ENCODE measurements at regions not wholly inside any gene's neighbourhood (a gene's known extent, or its start where the extent isn't known, plus 50 kb on each side); places are given as distances from the start of the nearest gene placed in this dataset.
"Not testable (repeated sequence)": the region's sequence is repeated elsewhere in the genome, so short reads cannot be mapped to it uniquely, and the experiment has no call there.

- not testable (repeated sequence) for H3K27ac Mint-ChIP-seq; H3K36me3 Mint-ChIP-seq; ATAC-seq (replicated peaks); H3K4me1 Mint-ChIP-seq; H3K9me3 Mint-ChIP-seq; H3K4me3 Mint-ChIP-seq; DNase-seq; H3K27me3 Mint-ChIP-seq
Observed at GRCh38 chr13:62711948-62712347, 1296.3 kb upstream of the PCDH20 start.

- peaks cover 0 to 3% of the 10 kb centered on the region in 2 donors for H3K9me3 Mint-ChIP-seq
- H3K36me3 Mint-ChIP-seq = no peaks in the 10 kb centered on the region
- no peak overlapping the region for H3K27ac Mint-ChIP-seq
- no peak for ATAC-seq (replicated peaks)
- H3K27me3 Mint-ChIP-seq = no peaks in the 10 kb centered on the region
- H3K4me3 Mint-ChIP-seq = no peak overlapping the region
- DNase-seq = no peak
- H3K4me1 Mint-ChIP-seq = no peaks in the 10 kb centered on the region
Observed at GRCh38 chr13:62710787-62711186, 1295.1 kb upstream of the PCDH20 start.

- ATAC-seq (replicated peaks) = no peak
Observed at GRCh38 chr13:62706048-62706447, 1290.4 kb upstream of the PCDH20 start.

GRCh38 chr13:62704875-62705274 is 1289.2 kb upstream of the PCDH20 start:
- Mint-ChIP-seq H3K4me3 (no peak overlapping the region), H3K9me3 (no peaks in the 10 kb centered on the region), H3K4me1 (no peaks in the 10 kb centered on the region), H3K36me3 (no peaks in the 10 kb centered on the region), H3K27ac (no peak overlapping the region), H3K27me3 (no peaks in the 10 kb centered on the region)
- DNase-seq (no peak), ATAC-seq (replicated peaks) (no peak)

More at GRCh38 chr13:62706048-62706447, 1290.4 kb upstream of the PCDH20 start:
- Mint-ChIP-seq H3K4me3 (no peak overlapping the region), H3K27me3 (no peaks in the 10 kb centered on the region), H3K9me3 (no peaks in the 10 kb centered on the region), H3K27ac (no peak overlapping the region), H3K4me1 (no peaks in the 10 kb centered on the region), H3K36me3 (no peaks in the 10 kb centered on the region)
- no peak for DNase-seq

GRCh38 chr13:62702502-62702901 is 1286.9 kb upstream of the PCDH20 start:
- DNase-seq = no peak
- Mint-ChIP-seq H3K4me3 (no peak overlapping the region), H3K27me3 (no peaks in the 10 kb centered on the region), H3K27ac (no peak overlapping the region), H3K4me1 (no peaks in the 10 kb centered on the region), H3K36me3 (no peaks in the 10 kb centered on the region), H3K9me3 (no peaks in the 10 kb centered on the region)
- ATAC-seq (replicated peaks) = no peak

- Mint-ChIP-seq H3K4me3 (no peak overlapping the region), H3K36me3 (no peaks in the 10 kb centered on the region), H3K9me3 (peaks cover 0 to 2% of the 10 kb centered on the region in 2 donors), H3K27me3 (no peaks in the 10 kb centered on the region), H3K27ac (no peak overlapping the region), H3K4me1 (no peaks in the 10 kb centered on the region)
- ATAC-seq (replicated peaks) (no peak), DNase-seq (no peak)
Observed at GRCh38 chr13:62697701-62698100, 1282.1 kb upstream of the PCDH20 start.

- Mint-ChIP-seq H3K4me3 (no peak overlapping the region), H3K27me3 (no peaks in the 10 kb centered on the region), H3K9me3 (peaks cover 0 to 2% of the 10 kb centered on the region in 2 donors), H3K27ac (no peak overlapping the region), H3K4me1 (no peaks in the 10 kb centered on the region), H3K36me3 (no peaks in the 10 kb centered on the region)
- DNase-seq = no peak
- ATAC-seq (replicated peaks) = no peak
Observed at GRCh38 chr13:62696490-62696889, 1280.8 kb upstream of the PCDH20 start.

- peaks cover 0 to 1% of the 10 kb centered on the region in 2 donors for H3K9me3 Mint-ChIP-seq
- ATAC-seq (replicated peaks) (no peak), DNase-seq (no peak)
Observed at GRCh38 chr13:62687732-62688131, 1272.1 kb upstream of the PCDH20 start.

GRCh38 chr13:62684359-62684758 is 1268.7 kb upstream of the PCDH20 start:
- H3K27me3 Mint-ChIP-seq = no peaks in the 10 kb centered on the region
- H3K9me3 Mint-ChIP-seq = peaks cover 0 to 3% of the 10 kb centered on the region in 2 donors
- DNase-seq (no peak), ATAC-seq (replicated peaks) (no peak)
- H3K36me3 Mint-ChIP-seq = no peaks in the 10 kb centered on the region
- no peaks in the 10 kb centered on the region for H3K4me1 Mint-ChIP-seq
- H3K27ac Mint-ChIP-seq = no peak overlapping the region
- no peak overlapping the region for H3K4me3 Mint-ChIP-seq

More at GRCh38 chr13:62687732-62688131, 1272.1 kb upstream of the PCDH20 start:
- Mint-ChIP-seq H3K27me3 (no peaks in the 10 kb centered on the region), H3K4me3 (no peak overlapping the region), H3K36me3 (no peaks in the 10 kb centered on the region), H3K27ac (no peak overlapping the region), H3K4me1 (no peaks in the 10 kb centered on the region)

- H3K4me1 Mint-ChIP-seq = no peaks in the 10 kb centered on the region
- no peak for DNase-seq
Observed at GRCh38 chr13:62682788-62683187, 1267.1 kb upstream of the PCDH20 start.

GRCh38 chr13:62678039-62678438 is 1262.4 kb upstream of the PCDH20 start:
- ATAC-seq (replicated peaks) (no peak), DNase-seq (no peak)
- no peak overlapping the region for H3K4me3 Mint-ChIP-seq
- H3K4me1 Mint-ChIP-seq = no peaks in the 10 kb centered on the region
- H3K27me3 Mint-ChIP-seq = no peaks in the 10 kb centered on the region
- no peaks in the 10 kb centered on the region for H3K36me3 Mint-ChIP-seq
- no peak overlapping the region for H3K27ac Mint-ChIP-seq
- peaks cover 0 to 4% of the 10 kb centered on the region in 2 donors for H3K9me3 Mint-ChIP-seq

More at GRCh38 chr13:62682788-62683187, 1267.1 kb upstream of the PCDH20 start:
- no peak for ATAC-seq (replicated peaks)
- Mint-ChIP-seq H3K4me3 (no peak overlapping the region), H3K27ac (no peak overlapping the region), H3K9me3 (peaks cover 0 to 1% of the 10 kb centered on the region in 2 donors), H3K27me3 (no peaks in the 10 kb centered on the region), H3K36me3 (no peaks in the 10 kb centered on the region)

GRCh38 chr13:62663767-62664166 is 1248.1 kb upstream of the PCDH20 start:
- no peak overlapping the region for H3K4me3 Mint-ChIP-seq
- H3K27ac Mint-ChIP-seq = no peak overlapping the region
- ATAC-seq (replicated peaks) = no peak
- H3K27me3 Mint-ChIP-seq = no peaks in the 10 kb centered on the region
- H3K9me3 Mint-ChIP-seq = no peaks in the 10 kb centered on the region
- DNase-seq = no peak
- H3K4me1 Mint-ChIP-seq = no peaks in the 10 kb centered on the region
- no peaks in the 10 kb centered on the region for H3K36me3 Mint-ChIP-seq

- DNase-seq = no peak
- Mint-ChIP-seq H3K36me3 (no peaks in the 10 kb centered on the region), H3K4me1 (no peaks in the 10 kb centered on the region), H3K9me3 (peaks cover 0 to 2% of the 10 kb centered on the region in 2 donors), H3K27ac (no peak overlapping the region), H3K4me3 (no peak overlapping the region), H3K27me3 (no peaks in the 10 kb centered on the region)
- no peak for ATAC-seq (replicated peaks)
Observed at GRCh38 chr13:62659365-62659764, 1243.7 kb upstream of the PCDH20 start.

- H3K9me3 Mint-ChIP-seq = peaks cover 0 to 2% of the 10 kb centered on the region in 2 donors
- DNase-seq = no peak
- no peaks in the 10 kb centered on the region for H3K4me1 Mint-ChIP-seq
- H3K4me3 Mint-ChIP-seq = no peak overlapping the region
- no peak for ATAC-seq (replicated peaks)
- H3K27ac Mint-ChIP-seq = no peak overlapping the region
- H3K36me3 Mint-ChIP-seq = no peaks in the 10 kb centered on the region
- no peaks in the 10 kb centered on the region for H3K27me3 Mint-ChIP-seq
Observed at GRCh38 chr13:62653371-62653770, 1237.7 kb upstream of the PCDH20 start.

- Mint-ChIP-seq H3K27me3 (no peaks in the 10 kb centered on the region), H3K36me3 (no peaks in the 10 kb centered on the region), H3K9me3 (peaks cover 5 to 6% of the 10 kb centered on the region in 2 donors), H3K27ac (no peak overlapping the region), H3K4me1 (no peaks in the 10 kb centered on the region), H3K4me3 (no peak overlapping the region)
- no peak for DNase-seq
- no peak for ATAC-seq (replicated peaks)
Observed at GRCh38 chr13:62643799-62644524, 1228.3 kb upstream of the PCDH20 start.
